ENCODE measurements at regions not wholly inside any gene's neighbourhood (a gene's known extent, or its start where the extent isn't known, plus 50 kb on each side); places are given as distances from the start of the nearest gene placed in this dataset.

DNA sequence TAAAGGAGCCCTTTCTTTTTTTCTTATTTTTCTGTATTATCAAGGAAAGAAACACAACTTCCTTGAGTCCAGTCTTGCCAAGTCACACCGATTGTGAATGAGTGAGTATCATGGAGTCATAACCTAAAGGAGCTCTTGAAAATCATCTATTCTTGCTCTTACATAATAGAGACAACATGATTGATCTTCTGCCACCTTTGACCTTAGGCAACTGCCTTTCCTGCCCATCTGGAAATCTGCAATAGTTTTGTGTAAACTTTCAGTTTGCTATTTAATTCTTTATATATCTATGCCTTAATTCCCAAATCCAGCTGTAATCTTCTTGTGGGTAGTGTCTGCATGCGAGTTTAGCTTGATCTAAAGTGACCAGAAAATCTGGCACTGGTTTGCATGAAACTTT, 149.9 kb upstream of the FST start:
- no peak for DNase-seq (ENCODE audit: low read depth)

DNA sequence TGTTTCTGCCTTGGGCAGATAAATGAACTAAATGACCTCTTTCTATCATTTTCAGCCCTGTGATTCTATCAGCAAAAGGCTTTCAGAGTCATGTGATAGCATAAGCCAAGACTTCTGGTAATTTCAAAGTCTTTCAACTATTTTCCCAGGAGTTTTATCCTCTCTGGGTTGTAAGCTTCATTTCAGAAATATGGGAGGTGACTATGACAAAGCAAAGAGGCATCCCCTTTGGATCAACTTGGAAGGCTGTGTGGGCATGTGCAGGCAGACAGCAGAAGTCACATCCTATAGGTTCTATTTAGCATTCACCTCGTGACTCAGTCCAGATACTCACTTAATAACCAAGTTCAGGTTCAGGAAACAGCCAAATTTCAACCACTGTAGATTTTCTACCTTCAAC, 149.0 kb upstream of the FST start:
- DNase-seq (ENCODE audit: low read depth) = peak; percentile 94

DNA sequence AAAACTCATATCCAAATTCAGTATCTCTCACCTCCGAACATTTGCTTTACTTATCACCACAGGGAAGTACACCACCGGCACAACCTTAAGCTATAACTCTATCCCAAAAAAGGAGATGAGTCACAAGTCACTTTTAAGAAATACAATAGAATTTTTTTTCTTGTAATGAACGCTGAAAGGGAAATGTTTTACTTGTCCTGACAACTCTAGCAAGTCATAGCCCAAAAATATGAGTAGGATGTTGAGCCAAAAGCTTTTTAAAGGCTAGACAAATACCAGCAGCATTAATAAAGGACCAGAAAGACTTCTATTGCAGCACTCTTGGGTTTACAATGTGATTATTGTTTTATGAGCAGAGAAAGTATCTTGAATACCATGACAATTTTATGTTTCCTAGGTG, 147.3 kb upstream of the FST start:
- peak; percentile 62 for DNase-seq (ENCODE audit: low read depth)

DNA sequence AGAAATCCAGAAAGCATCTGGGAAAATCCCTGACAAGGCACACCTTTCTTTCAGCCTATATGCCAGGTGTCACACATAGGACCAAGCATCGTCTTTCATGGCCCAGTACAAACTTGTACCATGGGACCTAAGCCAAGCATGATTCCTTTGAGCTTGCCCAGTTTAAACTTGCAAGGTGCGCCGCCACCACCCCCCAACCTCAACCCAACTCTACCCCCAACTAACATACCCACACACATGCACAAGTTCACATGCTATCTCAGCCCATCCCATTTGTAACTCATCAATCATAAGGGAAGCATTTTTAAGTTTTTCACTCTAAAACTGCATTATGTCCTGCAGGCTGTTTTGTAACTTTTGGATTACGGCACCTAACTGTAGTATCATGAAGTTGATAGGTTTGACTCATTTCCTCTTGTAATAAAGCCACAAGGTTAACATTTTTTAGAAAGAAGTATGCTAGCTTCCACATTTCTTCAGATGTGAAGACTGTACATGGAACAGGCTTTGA, 145.9 kb upstream of the FST start:
- peak; percentile 88 for DNase-seq (ENCODE audit: low read depth)

DNA sequence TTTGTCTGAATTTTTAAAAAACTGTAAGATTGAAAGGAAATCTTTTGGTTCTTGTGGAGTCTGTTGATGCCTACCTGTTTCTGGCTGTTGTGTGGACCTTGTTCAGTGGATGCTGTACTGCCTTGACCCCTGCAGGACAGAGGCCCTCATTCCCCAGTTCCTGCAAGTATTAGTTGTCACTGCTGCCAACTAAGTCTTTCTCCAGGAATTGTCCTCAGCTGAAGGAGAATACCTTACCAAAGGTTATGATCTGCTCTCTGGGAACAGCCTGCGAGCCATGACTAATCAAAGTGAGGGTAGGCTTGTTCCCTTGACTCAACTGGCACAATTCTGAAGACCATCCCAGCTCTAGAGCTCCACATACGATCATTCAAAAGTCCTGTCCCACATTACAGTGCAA, 145.3 kb upstream of the FST start:
- no peak for DNase-seq (ENCODE audit: low read depth)

DNA sequence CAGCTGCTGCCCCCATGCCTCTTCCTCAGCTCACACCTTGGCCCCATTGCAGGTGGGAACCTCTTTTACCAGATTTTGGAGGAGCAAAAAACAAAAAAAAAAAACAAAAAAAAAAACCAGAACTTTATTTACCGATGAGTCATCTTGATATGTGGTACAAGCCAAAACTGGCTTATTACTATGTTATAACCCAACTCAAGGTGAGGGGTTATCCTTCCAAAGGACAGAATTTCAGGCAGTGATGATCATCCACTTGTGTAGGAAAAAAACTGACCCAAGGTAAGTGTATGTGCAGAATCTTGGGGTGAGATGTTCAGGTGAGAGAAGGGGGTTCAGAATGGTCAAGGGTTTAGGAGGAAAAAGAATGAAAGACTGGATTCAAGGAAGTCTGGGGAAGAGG, 142.6 kb upstream of the FST start:
- DNase-seq (ENCODE audit: low read depth) = peak; percentile 27

DNA sequence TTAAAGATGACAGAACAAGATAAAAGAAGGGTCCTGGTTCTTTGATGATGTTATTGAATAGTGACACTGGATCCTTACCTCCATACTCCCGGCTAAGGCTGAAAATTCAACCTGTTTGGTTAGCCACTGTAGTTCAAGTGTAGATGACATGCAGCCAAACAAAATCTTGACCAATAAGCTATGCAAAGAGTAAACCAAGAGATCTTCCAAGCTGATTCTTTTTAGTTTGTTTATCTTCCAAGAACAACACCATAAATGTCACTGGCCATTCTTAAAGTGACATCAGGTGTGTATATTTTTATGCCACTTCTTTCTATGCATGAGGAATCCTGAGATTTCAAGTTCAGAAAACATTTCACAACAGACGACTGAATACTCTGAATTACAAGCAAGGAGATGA, 141.5 kb upstream of the FST start:
- no peak for DNase-seq (ENCODE audit: low read depth)

DNA sequence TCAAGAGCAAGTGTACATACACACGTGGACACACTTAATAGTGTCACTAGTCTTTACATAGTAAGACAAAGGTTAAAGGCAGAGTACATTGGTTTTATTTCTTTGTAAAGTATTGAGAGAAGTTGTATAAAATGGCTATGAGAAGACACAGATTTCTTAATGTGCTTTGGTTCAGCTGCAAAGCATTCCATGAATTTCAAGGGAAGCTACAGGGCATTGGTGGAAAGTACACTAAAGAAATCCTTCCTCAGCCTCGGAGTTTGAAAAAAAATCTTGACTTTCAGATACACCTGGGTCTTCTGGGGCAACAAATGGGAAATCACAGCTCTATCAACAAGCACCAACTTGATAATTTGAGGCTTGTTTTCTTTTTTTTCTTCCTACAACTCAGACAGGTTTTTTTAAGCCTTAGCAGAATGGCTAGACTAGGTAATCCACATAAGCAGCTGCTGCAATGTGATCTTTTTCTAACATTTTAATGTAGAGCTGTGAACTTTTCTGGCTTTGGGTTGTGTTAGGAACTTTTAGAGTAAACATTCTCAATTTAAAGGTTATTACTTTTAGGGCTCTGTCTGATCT, 140.4 kb upstream of the FST start:
- DNase-seq (ENCODE audit: low read depth) = no peak

DNA sequence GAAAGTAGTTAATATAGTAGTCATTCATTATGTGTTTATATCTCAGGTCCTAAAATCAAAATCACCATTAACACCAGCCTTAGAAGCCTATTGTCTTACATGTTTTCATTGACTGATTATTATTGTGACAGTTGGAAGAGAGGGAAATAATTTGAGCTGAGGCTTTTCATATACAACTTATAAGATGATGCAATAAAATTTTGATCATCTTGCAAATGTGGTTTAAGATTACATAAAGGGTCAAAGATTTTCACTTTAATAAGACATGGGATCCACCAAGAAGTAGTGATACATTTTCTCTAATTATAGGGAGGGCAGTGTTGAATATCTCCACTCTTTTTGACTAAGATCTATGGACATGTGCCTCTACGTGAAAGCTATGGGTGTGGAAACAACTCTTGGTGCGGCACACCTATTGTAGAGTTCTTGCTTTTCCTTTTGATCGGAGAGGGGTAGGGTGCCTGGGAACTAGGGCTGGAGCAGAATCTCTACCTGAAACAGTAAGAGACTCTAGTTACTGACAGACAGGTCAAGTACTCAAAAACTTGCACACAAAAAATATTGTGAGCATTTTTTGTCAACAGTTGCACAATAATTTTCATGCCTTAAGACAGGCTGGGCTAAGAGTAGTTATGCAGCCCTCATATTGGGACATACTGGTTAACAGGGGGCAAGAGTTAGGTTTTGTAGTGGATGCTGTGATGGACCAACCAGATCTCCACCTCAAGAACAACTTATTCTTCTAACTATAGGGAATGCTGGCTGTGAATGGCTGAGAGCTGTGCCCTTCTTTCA, 139.3 kb upstream of the FST start:
- no peak for DNase-seq (ENCODE audit: low read depth)

DNA sequence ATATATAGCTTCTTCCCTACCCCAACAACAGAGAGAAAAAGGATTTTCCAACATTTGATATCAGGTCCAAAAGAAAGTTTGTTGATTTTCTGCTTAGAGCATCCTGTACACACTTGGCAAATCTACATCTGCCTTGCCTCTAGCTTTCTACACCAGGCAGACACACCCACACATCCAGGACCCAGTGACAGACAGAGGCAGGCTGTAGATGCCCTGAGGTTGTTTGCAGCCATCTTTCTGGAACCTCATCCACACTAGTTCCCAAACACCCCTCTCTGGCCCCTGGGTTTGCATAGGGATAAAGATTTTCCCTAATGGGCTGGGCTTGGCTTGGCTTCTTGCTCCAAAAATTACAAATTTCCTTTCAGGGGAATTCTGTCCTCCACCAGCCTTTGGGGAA, 138.2 kb upstream of the FST start:
- no peak for DNase-seq (ENCODE audit: low read depth)

DNA sequence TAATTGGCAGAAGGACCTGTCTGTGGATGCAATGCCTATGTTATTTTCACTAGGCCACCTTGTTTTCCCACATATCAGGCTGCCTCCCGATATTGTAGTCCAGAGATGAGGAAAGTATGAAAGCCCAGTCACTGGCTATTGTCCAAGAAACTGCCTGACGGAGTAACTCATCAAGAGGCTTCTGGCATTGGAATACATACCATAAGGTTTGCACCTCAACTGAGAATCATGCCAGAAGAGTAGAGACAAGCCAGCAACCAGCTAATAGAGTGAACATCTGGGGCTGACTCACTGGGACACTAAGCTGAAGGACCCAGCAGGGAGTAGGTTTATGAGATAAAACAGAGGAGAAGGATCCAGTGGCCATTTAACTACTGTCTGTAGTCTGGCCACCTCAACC, 137.2 kb upstream of the FST start:
- DNase-seq (ENCODE audit: low read depth) = peak; percentile 91

DNA sequence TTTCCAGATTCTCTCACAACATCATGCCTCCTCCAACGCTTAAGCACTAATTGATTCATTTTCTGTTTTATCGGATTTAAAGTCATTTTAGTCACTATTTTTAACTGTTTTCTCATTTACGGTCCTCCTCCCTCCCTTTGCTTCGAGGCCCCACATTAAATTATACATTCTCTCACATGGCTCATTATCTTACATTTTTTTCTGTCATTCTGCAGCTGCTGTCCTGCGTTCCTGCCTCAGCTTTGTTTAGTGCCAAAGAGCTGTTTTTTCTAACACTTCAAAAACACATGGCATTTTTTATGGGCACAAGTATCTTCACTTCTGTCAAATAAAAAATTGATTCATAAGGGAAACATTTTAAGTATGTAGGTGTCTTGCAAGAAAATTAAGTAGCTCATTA, 130.1 kb upstream of the FST start:
- DNase-seq (ENCODE audit: low read depth) = no peak

DNA sequence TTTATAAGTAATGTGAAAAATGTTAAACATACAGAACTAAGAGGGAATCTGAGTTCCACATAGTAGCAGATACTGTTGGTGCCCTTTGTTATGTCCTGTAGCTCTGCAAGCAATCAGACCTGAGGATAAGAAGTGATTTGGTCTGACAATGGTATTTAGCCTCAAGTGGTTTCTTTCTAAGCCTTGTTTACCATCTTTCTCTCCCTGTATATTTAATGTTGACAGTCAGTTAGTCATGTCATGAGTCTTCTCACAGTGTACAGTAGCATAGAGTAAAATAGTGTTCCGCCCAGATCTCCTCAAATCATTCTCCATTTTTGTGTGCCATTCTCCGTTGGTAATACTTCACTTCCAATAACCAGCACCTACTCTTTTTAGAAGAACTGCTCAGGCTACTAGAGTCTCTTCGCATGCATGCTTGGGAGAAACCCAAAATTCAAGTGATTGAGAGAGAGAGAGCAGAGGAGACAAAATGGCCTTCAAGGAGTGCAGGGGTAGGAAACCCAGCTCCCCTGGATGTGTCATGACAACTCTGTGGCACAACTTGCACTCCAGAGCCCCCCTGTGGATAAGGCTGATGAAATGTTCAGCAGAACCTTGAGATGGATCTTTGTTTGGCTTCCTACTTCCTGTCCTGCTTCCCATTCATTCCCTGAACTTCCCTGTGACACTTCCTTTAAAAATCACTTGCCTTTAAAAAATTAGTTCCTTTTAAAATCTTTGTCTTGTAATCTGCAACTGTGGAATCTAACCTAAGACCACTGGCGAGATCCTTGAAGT, 129.2 kb upstream of the FST start:
- DNase-seq (ENCODE audit: low read depth) = peak; percentile 59

DNA sequence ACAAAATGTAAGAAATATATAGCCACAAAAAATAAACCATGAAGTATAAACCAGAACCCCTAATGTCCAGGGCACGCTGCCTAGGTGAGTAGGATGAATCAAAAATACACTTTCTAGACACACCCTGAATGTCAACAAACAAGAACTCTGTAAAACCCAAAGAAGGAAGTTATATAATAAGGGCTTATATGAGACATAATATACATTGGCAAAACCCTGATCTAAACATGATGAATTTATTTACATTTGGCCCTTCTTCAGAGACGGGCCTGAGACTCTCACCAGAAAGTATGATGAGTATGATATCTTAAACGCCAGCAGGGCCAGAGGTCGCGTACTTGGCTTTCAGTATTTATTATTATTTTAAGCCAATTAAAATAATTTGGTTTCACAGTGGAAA, 125.1 kb upstream of the FST start:
- DNase-seq (ENCODE audit: low read depth) = peak; percentile 42

DNA sequence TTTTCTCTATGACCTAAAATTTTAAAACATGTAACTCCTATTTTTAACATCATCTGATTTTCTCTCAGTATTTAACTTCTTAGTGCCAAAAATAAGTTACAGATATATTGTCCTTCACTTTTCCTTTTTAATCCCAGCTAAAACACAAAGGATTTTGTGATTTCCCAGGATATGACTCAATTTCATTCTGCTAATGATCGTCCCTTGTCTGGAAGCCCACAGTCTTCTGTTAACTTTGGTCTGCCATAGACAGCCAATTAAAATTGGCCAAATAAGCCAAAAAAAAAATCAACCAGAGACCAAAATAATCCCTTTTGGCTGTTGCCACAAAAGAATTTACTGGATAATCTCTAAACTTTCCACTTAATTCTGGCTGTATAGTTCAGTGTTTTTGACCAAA, 124.5 kb upstream of the FST start:
- peak; percentile 22 for DNase-seq (ENCODE audit: low read depth)

DNA sequence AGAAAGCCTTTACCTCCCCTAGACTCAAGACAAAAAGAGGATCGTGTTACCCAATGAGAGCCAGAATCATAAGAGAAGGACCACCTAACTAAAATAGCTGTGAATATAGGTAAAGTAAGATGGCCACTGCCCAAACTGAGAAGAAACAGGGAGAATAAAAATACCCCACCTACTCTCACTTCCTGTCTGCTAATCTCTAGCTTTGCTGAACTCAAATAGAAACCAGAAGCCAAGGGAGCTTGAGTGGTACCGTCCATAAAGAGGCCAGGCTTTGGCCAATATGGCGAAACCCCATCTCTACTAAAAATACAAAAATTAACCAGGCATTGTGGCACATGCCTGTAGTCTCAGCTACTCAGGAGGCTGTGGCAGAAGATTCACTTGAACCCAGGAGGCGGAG, 123.0 kb upstream of the FST start:
- DNase-seq (ENCODE audit: low read depth) = no peak

DNA sequence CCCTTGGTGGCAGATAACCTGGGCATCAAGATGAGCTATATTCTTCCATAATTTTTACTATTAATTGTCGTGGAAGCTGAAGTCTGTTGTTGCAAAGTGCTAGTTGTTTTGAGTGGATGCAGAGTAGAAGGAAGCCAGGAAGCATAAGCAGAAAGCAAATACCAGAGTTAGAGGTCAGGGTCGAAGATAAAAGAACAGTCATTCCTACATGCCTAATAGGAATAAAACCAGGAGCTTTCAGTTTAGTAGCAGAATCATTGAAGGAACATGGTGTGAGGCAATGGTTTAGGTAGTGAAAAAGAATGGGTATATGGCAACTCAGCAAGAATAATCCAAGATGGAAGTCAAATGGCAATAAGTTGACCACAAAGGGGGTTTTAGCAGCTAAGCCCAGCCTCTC, 121.6 kb upstream of the FST start:
- DNase-seq (ENCODE audit: low read depth) = no peak

DNA sequence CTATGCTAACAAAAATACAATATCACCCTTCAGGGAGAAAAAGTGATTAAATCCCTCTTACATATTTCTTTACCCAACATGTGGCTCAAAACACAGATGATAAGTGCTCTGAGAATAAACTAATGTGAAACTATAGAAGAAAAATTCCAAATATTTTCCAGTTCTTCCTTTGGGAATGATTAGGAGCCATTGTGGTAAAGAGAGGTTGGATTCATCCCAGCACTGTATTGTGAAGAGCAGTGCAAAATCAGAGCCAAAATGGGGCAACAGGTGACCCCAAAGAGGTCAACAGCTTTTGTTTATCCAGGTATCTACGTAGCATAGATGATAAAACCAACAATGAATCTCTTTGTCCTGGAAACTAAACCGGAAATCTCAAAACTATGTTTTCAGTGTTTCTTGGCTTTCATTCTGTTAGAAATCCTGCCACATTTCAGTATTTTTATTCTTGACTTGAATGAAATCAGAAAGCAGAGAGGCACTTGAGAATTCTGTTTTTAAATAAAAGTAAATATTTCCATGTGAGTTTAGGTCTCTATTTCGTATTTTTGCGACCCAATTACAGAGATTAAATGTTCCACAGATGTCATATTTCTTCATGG, 120.4 kb upstream of the FST start:
- no peak for DNase-seq (ENCODE audit: low read depth)

DNA sequence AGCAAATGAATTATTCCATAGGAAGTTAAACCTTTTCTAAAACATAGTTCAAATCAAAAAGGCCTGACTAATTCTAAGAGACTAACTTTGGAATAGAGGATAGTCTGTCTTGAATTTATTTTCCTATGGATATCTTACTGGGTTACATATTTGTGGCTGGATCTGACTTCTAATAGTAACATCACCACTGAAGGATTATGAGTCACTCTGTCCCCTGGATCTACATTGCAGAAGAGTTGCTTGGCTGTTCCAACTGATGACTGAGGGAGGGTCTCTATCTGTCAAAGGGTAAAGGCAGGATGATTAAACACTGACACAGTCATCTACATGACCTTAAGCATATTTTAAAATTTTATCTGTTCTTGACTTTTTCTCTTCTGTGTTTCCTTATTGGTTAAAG, 119.6 kb upstream of the FST start:
- peak; percentile 97 for DNase-seq (ENCODE audit: low read depth)

DNA sequence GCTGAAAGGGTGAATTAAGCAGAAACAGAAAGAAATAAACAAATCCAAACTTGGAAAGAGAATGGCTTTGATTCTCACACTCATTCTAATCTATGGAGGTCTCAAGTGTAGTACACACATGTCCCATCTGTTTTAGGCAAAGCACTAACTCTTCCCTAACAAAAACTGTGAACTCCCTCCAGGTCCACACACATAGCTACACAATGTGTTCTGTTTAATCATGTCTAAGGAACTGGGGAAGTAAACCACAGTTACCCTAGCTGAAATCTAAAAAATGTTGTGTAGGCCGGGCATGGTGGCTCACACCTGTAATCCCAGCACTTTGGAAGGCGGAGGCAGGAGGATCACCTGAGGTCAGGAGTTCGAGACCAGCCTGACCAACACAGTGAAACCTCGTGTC, 118.7 kb upstream of the FST start:
- no peak for DNase-seq (ENCODE audit: low read depth)

DNA sequence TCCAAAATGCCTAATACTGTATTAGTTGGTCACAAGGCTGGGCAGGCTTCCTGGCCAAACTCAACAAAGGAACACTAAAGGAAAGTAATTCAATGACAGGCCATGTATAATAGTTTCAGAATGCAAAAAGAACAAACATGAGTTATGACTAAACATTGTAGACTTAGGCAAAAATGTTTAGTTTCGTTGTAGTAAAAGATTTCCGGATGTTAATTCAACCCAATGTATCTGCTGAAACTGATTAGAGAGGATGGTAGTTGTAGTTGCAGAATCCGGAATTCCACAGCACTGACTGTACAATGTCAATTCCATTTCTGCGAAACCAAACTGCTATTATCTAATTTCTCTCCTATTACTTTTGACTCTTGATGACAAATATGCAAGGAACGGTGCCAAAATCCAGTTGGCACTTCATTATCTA, 117.9 kb upstream of the FST start:
- DNase-seq (ENCODE audit: low read depth) = peak; percentile 99

DNA sequence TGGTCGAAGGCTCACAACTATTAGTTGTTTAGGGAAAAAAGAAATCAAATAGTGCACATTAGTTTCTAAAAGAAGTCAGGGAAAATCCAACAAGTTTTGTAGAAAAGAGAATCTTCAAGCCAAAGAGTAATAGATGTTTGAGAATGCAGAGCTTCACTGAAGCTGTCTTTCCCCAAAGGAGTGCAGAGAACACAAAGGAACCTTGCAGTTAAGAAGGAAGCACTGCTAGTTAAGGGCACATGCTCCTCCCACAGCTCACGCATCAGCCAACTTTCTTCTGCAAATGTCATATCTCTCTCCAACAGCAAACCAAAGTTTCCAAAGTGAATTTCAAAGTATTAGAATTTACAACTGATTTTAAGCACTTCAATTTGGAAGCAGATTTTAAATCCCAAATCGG, 116.4 kb upstream of the FST start:
- no peak for DNase-seq (ENCODE audit: low read depth)

DNA sequence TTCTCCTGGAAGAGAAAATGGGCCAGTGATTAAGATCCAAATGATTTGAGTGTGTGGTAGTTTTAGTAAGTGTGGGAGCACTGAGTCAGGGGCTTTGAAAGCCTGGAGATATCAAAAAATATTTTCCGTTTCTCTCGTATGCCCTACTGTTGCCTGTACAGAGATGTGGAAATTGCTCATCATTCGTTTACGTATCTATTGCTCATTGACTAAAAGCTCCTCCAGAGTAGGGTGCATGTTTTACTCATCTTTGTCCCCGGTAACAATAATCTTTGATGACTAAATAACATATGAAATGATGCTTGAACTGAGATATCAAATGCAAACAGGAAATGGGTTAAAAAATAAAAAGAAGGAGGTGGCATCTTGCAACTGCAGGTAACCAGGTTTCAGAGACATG, 114.2 kb upstream of the FST start:
- DNase-seq (ENCODE audit: low read depth) = peak; percentile 96
